Activated CD4-positive, CD25-positive, alpha-beta regulatory T cell treated with anti-CD3 and anti-CD28 coated beads, Interleukin-2, amount 50 U/mL, for 16 hours (primary cell): ENCODE measurements at regions not wholly inside any gene's neighbourhood (a gene's known extent, or its start where the extent isn't known, plus 50 kb on each side); places are given as distances from the start of the nearest gene placed in this dataset.

Source experiments
- DNase-seq: peaks from one replicate; pipeline ENCODE4 v3.0.0-alpha.2; 2020; ENCODE audit warnings: low read depth, low spot score

GRCh38 chr10:2861632-2862210 lies 205.6 kb upstream of the PFKP start:
- DNase-seq, result no peak

DNA sequence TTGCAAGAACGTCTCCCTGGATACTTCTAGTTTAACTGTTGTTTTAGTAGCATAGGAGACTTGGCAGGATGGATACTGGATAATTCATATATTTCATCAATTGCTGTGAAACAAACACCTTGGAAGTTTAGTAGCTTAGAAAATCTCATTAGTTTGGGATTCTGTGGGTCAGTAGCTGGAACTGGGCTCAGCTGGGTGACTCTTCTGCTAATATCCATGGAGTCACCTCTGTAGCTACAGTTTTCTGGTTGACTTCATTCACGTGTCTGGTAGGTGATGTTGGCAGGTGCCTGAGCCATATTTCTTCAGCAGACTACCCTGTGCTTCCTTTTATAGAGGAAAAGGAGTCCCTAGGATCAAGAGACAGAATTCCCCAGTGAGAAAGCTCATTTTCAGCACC lies 208.9 kb upstream of the PFKP start:
- no peak for DNase-seq

- DNase-seq, result no peak
Observed at GRCh38 chr10:2856598-2856997, 210.8 kb upstream of the PFKP start.

- DNase-seq, result no peak
Observed at GRCh38 chr10:2852574-2853323, 214.6 kb upstream of the PFKP start.

GRCh38 chr10:2851566-2851965 lies 215.8 kb upstream of the PFKP start:
- no peak for DNase-seq

DNA sequence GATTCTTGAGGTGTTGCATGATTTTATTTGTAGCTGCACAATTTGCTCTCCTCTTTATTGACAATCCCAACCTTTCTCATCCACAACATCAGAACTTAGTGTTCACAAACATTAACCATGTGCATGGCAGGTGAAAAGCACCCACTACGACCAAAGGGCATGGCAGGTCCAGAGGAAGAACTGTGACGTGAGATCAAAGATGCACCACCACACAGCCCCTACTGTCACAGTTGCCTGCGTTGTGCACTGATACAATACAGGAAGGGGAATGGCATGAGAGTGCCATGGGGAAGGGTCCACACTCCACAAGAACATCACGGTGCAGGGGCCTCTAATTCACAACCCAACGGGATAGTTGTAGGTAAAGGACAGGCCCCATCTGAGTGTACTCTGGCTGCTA lies 217.1 kb upstream of the PFKP start:
- DNase-seq, result no peak

- no peak for DNase-seq
Observed at GRCh38 chr10:2844925-2845324, 222.4 kb upstream of the PFKP start.

DNA sequence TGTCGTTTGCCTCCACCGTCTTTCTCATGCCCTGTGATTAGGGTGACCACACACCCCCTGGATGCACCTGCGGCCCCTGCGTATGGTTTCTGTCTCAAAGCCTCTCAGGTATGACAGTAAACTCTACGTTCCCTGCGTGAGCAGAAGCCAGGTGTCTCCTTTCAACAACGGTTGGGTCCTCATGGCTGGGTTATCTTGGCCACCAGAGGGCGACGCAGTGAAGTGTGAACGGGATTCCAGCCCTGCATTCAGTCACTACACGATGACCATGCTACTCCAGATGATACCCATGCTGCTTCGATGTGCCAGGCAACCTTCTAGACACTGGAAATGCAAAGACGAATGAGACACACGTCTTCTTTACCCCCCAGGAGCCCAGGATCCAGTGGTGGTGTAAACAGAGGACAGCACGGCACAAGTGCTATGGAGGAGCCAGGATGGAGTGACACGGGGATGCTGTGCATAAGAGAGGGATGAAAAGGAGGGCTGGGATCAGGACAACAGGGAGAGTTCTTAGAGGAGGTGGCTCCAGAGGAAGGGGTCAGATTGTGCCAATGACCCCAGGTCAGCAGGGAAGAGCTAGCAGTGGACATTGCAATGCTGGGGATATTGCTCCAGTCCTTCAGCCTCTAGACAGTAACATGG lies 228.1 kb upstream of the PFKP start:
- DNase-seq, result no peak

DNA sequence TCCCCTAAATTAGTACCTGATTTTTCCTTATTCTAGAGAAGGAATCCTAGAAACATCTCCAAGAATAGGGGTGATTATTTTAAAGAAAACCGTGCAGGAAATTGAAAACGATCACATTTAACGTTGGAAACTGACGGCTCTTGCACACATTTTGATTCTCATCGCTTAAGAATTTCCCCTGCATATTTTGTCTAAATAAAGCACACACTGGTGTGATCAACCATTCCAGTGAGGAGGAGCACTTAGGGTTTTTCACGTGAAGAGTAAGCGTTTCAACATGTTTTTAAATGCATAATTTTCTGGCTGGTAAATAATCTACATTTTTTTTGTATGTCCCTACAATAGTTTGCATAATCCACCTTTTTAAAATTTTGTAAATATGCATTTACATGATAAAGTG lies 229.7 kb upstream of the PFKP start:
- DNase-seq, result no peak

- DNase-seq, result no peak
Observed at GRCh38 chr10:2836921-2837662, 230.3 kb upstream of the PFKP start.

- no peak for DNase-seq
Observed at GRCh38 chr10:2834214-2834613, 233.1 kb upstream of the PFKP start.

DNA sequence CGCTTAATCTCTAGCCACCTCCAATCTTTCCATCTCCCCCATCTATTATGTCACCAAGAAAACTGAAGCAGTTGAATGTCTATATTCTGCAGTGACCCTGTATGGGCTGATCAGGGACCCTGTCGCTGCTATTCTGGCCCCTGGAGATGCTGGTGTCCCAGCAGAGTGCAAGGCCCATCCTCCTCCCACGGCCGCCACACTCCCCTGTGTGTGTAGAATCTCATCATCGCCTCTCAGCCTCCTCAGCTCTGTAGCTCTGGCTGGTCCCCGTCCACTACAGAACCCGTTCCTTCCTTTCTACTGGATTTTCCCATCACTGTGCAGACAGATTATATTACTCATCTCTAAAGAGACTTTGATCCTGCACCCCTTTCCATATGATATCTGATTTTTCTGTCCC lies 235.8 kb upstream of the PFKP start:
- DNase-seq, result no peak

DNA sequence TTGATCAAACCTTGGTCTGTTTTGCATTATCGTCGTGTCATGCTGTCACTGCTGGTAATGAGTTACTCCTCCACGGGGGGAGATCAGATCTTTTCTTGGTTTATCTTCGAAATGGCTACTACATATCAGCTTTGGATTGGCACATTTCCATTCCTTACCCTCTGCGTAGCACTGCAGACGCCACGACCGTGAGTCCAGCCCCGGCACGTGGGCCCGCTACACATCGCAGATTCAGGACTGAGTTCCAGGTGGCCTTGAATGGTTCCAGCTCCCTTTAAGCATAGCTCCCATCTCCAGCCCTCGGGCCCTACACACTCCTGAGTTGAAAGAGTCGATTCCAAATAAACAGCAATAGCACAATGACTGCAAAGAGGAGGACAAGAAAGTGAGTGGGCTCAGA lies 238.6 kb upstream of the PFKP start:
- DNase-seq, result no peak

- DNase-seq, result no peak
Observed at GRCh38 chr10:2826675-2827074, 240.7 kb upstream of the PFKP start.

GRCh38 chr10:2825841-2826240 lies 241.5 kb upstream of the PFKP start:
- DNase-seq, result no peak

DNA sequence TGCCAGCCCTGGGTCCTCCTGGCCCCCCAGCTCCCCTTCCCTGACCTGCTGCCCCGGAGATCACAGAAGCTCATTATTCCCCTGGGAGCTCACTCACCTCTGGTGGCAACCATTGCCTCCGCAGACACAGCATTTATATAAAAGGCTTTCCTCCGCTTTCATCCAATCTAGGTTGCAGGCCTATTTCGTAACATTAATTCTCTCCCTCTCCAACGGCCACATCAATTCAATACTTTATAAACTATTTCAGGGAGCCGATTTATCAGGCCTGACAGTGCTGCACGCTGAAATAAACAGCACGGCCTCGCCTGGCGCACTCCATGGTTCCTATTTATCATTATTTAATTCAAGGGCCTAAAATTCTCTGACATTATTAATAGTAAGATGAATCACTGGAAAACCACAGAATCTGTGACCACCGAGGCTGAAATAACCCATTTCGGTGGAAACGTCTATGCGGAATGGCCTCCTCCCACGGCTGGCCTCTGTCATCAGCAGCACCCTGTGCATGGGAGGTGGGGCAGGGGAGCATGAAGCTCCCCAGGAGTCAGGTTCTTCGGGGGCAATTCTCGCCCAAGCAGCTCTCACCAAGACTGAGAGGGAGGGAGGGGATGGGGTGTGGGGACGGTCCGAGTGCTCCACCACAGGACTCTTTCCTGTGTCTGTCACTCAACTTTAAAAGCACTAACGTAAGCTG lies 249.3 kb upstream of the PFKP start:
- no peak for DNase-seq

GRCh38 chr10:2813693-2814092 lies 253.7 kb upstream of the PFKP start:
- DNase-seq, result no peak

- DNase-seq, result no peak
Observed at GRCh38 chr10:2813286-2813685, 254.1 kb upstream of the PFKP start.

GRCh38 chr10:2812631-2813030 lies 254.7 kb upstream of the PFKP start:
- DNase-seq, result no peak

- no peak for DNase-seq
Observed at GRCh38 chr10:2800178-2800577, 267.2 kb upstream of the PFKP start.

GRCh38 chr10:2798336-2799022 lies 268.9 kb upstream of the PFKP start:
- DNase-seq, result no peak
